Body of pancreas (tissue), 4 donors: ENCODE measurements at regions not wholly inside any gene's neighbourhood (a gene's known extent, or its start where the extent isn't known, plus 50 kb on each side); places are given as distances from the start of the nearest gene placed in this dataset.

Experiments
- CTCF ChIP-seq, 7 experiments: fragments of 450-650 bp in 4 of 7; fragments of 200-600 bp in 3 of 7; sonication (generic) in 3 of 7; IDR thresholded peaks; one replicate each; pipeline ENCODE4 v1.5.1; 2016 to 2019; ENCODE audit warnings: antibody characterized with exemption in 7 of 7
- POLR2A ChIP-seq, 3 donors: fragments of 450-650 bp; IDR thresholded peaks; one replicate each; pipeline ENCODE4 v1.6.1; 2016; ENCODE audit warnings: antibody characterized with exemption in 3 of 3, mild to moderate bottlenecking in 2 of 3

DNA sequence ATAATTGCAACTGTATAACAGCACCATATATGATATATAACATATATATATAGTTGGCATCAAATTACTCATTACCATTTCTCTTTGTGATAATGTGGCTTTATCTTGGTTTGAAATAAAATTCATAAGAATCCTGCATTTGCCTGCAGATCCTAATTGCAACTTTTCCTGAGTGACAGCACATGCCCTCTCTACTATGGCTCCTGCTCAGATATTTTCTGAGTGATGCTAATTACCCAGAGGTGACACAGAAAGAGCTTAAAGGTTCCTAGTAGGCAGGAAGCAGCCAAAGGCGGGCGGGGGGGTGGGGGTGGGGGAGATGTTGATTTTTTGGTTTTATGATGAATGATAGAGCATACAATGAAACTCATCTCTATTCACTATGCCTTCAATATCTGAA is 370.6 kb downstream of the MFSD1 start:
- TF ChIP-seq POLR2A (IDR thresholded peaks at IDR 0.05) (no peak), CTCF (IDR thresholded peaks at IDR 0.05) (no peak)
